PFSK-1 (cell line): ENCODE measurements at regions not wholly inside any gene's neighbourhood (a gene's known extent, or its start where the extent isn't known, plus 50 kb on each side); places are given as distances from the start of the nearest gene placed in this dataset.

ENCODE experiments used
- FOXP2 ChIP-seq: optimal IDR thresholded peaks from 2 replicates; pipeline ENCODE3; 2011; ENCODE audit warnings: borderline replicate concordance, control low read depth, inconsistent platforms; ENCODE audit not compliant: insufficient read depth; ENCODE audit errors: extremely low read length, extremely low read depth
- POLR2AphosphoS5 ChIP-seq: IDR thresholded peaks from 2 replicates; pipeline ENCODE4 v1.6.1; 2012; ENCODE audit warnings: low read depth, mild to moderate bottlenecking, control low read depth, low read length, moderate library complexity
- SIN3A ChIP-seq: IDR thresholded peaks from 2 replicates; pipeline ENCODE4 v1.6.1; 2012; ENCODE audit warnings: mild to moderate bottlenecking, low read length, moderate library complexity, borderline replicate concordance; ENCODE audit not compliant: insufficient read depth
- TF ChIP-seq, protein P1 (sequence below), 2 experiments: IDR thresholded peaks; 2 replicates each; pipeline versions ENCODE4 v1.6.1 to v1.8.0; 2011 to 2012; ENCODE audit warnings: low read depth in 2 of 2, low read length in 2 of 2, control low read depth in 1 of 2, inconsistent platforms in 1 of 2, mild to moderate bottlenecking in 1 of 2, moderate library complexity in 1 of 2; ENCODE audit not compliant: insufficient read depth in 1 of 2

DNA sequence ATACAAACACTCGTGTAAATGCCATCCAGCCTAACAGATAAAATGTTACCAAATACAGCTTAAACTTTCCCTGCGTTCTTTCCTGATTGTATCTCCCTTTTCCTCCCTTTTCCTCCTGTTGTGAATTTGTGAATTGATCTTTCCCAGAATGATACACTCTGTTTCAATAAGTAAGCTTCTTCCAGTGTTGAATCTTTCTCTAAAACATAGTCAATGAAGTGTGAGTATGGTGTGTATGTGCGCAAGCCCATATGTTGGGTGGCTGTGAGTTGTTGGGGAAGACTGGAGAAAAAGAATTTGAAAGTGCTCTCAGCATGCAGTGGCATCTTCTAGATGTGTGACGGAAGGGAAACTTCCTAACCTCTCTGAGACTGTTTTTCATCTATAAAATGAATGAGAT is 143.1 kb upstream of the KLF4 start:
- TF ChIP-seq POLR2AphosphoS5 (no peak), FOXP2 (no peak), SIN3A (no peak)
- TF ChIP-seq, protein P1, sequence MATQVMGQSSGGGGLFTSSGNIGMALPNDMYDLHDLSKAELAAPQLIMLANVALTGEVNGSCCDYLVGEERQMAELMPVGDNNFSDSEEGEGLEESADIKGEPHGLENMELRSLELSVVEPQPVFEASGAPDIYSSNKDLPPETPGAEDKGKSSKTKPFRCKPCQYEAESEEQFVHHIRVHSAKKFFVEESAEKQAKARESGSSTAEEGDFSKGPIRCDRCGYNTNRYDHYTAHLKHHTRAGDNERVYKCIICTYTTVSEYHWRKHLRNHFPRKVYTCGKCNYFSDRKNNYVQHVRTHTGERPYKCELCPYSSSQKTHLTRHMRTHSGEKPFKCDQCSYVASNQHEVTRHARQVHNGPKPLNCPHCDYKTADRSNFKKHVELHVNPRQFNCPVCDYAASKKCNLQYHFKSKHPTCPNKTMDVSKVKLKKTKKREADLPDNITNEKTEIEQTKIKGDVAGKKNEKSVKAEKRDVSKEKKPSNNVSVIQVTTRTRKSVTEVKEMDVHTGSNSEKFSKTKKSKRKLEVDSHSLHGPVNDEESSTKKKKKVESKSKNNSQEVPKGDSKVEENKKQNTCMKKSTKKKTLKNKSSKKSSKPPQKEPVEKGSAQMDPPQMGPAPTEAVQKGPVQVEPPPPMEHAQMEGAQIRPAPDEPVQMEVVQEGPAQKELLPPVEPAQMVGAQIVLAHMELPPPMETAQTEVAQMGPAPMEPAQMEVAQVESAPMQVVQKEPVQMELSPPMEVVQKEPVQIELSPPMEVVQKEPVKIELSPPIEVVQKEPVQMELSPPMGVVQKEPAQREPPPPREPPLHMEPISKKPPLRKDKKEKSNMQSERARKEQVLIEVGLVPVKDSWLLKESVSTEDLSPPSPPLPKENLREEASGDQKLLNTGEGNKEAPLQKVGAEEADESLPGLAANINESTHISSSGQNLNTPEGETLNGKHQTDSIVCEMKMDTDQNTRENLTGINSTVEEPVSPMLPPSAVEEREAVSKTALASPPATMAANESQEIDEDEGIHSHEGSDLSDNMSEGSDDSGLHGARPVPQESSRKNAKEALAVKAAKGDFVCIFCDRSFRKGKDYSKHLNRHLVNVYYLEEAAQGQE (IDR thresholded peaks at IDR 0.05; ENCODE audit: insufficient read depth in 1 of 2, low read depth in 2 of 2, low read length in 2 of 2), result no peak
